ENCODE measurements at regions not wholly inside any gene's neighbourhood (a gene's known extent, or its start where the extent isn't known, plus 50 kb on each side); places are given as distances from the start of the nearest gene placed in this dataset.

GRCh38 chr13:47480121-47480520, 521.0 kb downstream of the SUCLA2 start:
- no peaks in the 10 kb centered on the region for H3K36me3 ChIP-seq (ENCODE audit: control insufficient read depth, insufficient read depth, low read length)
- WGBS, 2 experiments (ENCODE audit: extremely low coverage in 2 of 2, insufficient read length in 1 of 2) = no CpG with 5 or more reads among the region's 4 CpGs
- peaks cover 2% of the 10 kb centered on the region; the same call in 1 of the 2 replicates for H3K9me1 ChIP-seq (ENCODE audit: insufficient read depth, low read length)
- peak overlapping the region; percentile 71 for H3K56ac ChIP-seq (ENCODE audit: extremely low read depth, insufficient read depth, low read length)
- peak overlapping the region; percentile 96 for H2BK120ac ChIP-seq (ENCODE audit: low read depth, low read length)
- dilution Hi-C loops (cut with HindIII; ENCODE audit: low sequenced_read_pairs, unreplicated experiment) = no loop called here
- peak overlapping the region; percentile 40 to 78 for H4K8ac ChIP-seq (ENCODE audit: low read depth in 2 of 2, low read length in 2 of 2)
- peak overlapping the region; percentile 83 for H2BK15ac ChIP-seq (ENCODE audit: low read depth, low read length)
- H4K20me1 ChIP-seq (ENCODE audit: insufficient read depth, low read length) = no peaks in the 10 kb centered on the region
- TF ChIP-seq MAZ (IDR thresholded peaks at IDR 0.05; ENCODE audit: borderline replicate concordance, low read depth, low read length) (no peak), BHLHE40 (IDR thresholded peaks at IDR 0.05; ENCODE audit: low read depth, low read length) (peak; percentile 62), FOS (IDR thresholded peaks at IDR 0.05; ENCODE audit: low read depth, low read length) (peak; percentile 81), NFE2L2 (IDR thresholded peaks at IDR 0.05; ENCODE audit: low read depth, low read length) (no peak), CEBPB (IDR thresholded peaks at IDR 0.05; ENCODE audit: low read depth, low read length) (peak; percentile 56; the same call in 1 of the 2 replicates), MXI1 (IDR thresholded peaks at IDR 0.05; ENCODE audit: borderline replicate concordance, low read depth, low read length) (peak; percentile 73; the same call in 1 of the 2 replicates)
- TF ChIP-seq, protein P1, sequence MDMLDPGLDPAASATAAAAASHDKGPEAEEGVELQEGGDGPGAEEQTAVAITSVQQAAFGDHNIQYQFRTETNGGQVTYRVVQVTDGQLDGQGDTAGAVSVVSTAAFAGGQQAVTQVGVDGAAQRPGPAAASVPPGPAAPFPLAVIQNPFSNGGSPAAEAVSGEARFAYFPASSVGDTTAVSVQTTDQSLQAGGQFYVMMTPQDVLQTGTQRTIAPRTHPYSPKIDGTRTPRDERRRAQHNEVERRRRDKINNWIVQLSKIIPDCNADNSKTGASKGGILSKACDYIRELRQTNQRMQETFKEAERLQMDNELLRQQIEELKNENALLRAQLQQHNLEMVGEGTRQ (IDR thresholded peaks at IDR 0.05; ENCODE audit: low read depth, low read length) = peak; percentile 8; the same call in 1 of the 2 replicates
- intact Hi-C loops (cut with micrococcal nuclease) = no loop called here
- H2BK5ac ChIP-seq (ENCODE audit: low read depth, low read length, poor library complexity, severe bottlenecking) = peak overlapping the region; percentile 99
- peak overlapping the region; percentile 74 for H3K14ac ChIP-seq (replicated peaks; ENCODE audit: low read depth, low read length)
- H3K9ac ChIP-seq (ENCODE audit: low read depth, low read length) = peak overlapping the region; percentile 17; the same call in 1 of the 2 replicates
- no peak overlapping the region for H2AK9ac ChIP-seq (replicated peaks; ENCODE audit: low read depth, low read length, poor library complexity)
- peak overlapping the region; percentile 98 for H2BK20ac ChIP-seq (ENCODE audit: low read depth, low read length)
- H3K4me3 ChIP-seq (ENCODE audit: insufficient read depth, low read depth, low read length) = peak overlapping the region; percentile 36; the same call in 1 of the 2 replicates
- peak overlapping the region; percentile 87; the same call in 1 of the 2 replicates for H3K4ac ChIP-seq (ENCODE audit: low read depth, low read length)
- peak overlapping the region; percentile 91 for H4K91ac ChIP-seq (ENCODE audit: insufficient read depth, low read depth, low read length)
- BruUV-seq (replicated peaks) = no TSS peak
- in situ Hi-C loops (cut with MboI; ENCODE audit: low sequenced_read_pairs) = no loop called here
- H3K9me3 ChIP-seq (ENCODE audit: control insufficient read depth, insufficient read depth, low read length) = no peaks in the 10 kb centered on the region
- H2AK5ac ChIP-seq (ENCODE audit: low read depth, low read length) = no peak overlapping the region
- peak overlapping the region; percentile 87; the same call in 1 of the 2 replicates for H3K23ac ChIP-seq (ENCODE audit: low read depth, low read length)
- peak overlapping the region; percentile 91; the same call in 1 of the 2 replicates for H4K5ac ChIP-seq (ENCODE audit: low read depth, low read length)
- no peaks in the 10 kb centered on the region for H3K79me1 ChIP-seq (ENCODE audit: low read depth in 1 of 2, low read length in 2 of 2)
- H3K27ac ChIP-seq (ENCODE audit: insufficient read depth, low read length) = peak overlapping the region; percentile 66
- ATAC-seq (ENCODE audit: low read depth) (peak; percentile 89), DNase-seq (peak; percentile 96)
- no peak overlapping the region for H2AFZ ChIP-seq (replicated peaks; ENCODE audit: low read length, poor library complexity)
- peaks cover 10% of the 10 kb centered on the region; the same call in 1 of the 2 replicates for H3K4me1 ChIP-seq (ENCODE audit: control insufficient read depth, insufficient read depth, low read length)
- H3K4me2 ChIP-seq (ENCODE audit: low read depth, low read length) = peak overlapping the region; percentile 91; the same call in 1 of the 2 replicates
- H3K27me3 ChIP-seq (ENCODE audit: control insufficient read depth, insufficient read depth, low read length) = no peaks in the 10 kb centered on the region
- CTCF ChIA-PET = interaction anchor here (0.6 to 1.0 kb wide), 2 partner anchors 21 to 427 kb away, joined by 3 read pairs; no protein-coding TSS in a partner anchor
- POLR2A ChIA-PET (ENCODE audit: unreplicated experiment) = interaction anchor here (0.5 kb wide), 1 partner anchor 64 kb away, joined by 4 read pairs; no protein-coding TSS in a partner anchor
- peak overlapping the region; percentile 95; the same call in 1 of the 2 replicates for H3K18ac ChIP-seq (ENCODE audit: low read depth, low read length)
